SK-N-MC (cell line): ENCODE measurements at regions not wholly inside any gene's neighbourhood (a gene's known extent, or its start where the extent isn't known, plus 50 kb on each side); places are given as distances from the start of the nearest gene placed in this dataset.

ENCODE experiments used
- EZH2 ChIP-seq: fragments of 200-600 bp; sonication (generic); IDR thresholded peaks from one replicate; pipeline ENCODE4 v1.6.1; 2017; ENCODE audit warnings: antibody characterized with exemption
- FOXP2 ChIP-seq: optimal IDR thresholded peaks from 2 replicates; pipeline ENCODE3; 2011; ENCODE audit warnings: mild to moderate bottlenecking, moderate library complexity; ENCODE audit not compliant: insufficient read depth; ENCODE audit errors: extremely low read length, control extremely low read depth
- POLR2AphosphoS5 ChIP-seq: IDR thresholded peaks from 2 replicates; pipeline ENCODE4 v1.6.1; 2012; ENCODE audit warnings: mild to moderate bottlenecking, low read depth, low read length, borderline replicate concordance

DNA sequence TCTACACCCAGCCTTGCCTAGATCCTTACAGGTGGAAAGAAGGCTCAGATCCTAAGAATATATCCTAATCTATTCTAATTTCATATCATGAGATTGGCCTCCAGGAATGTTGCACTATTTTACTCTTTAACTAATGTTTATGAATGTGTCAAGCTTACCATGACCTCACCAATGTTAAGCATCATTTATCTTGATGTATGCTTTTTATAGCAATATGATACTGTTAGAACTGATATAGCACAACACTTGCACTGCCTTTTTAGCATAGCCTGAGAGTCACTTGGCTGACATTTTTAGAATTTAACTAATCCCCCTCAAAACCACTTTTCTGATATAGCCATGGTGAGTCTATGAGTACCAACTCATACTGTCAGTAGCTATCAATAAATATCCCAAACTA lies 191.5 kb upstream of the NR2F2 start:
- no peak for TF ChIP-seq EZH2
- no peak for TF ChIP-seq POLR2AphosphoS5
- TF ChIP-seq FOXP2: no peak
